ENCODE measurements at regions not wholly inside any gene's neighbourhood (a gene's known extent, or its start where the extent isn't known, plus 50 kb on each side); places are given as distances from the start of the nearest gene placed in this dataset.
"Not testable (repeated sequence)": the region's sequence is repeated elsewhere in the genome, so short reads cannot be mapped to it uniquely, and the experiment has no call there.

- H3K4me3 ChIP-seq (ENCODE audit: low read length in 2 of 2); H3K9me3 Mint-ChIP-seq; H3K36me3 Mint-ChIP-seq; H3K27ac Mint-ChIP-seq; intact Hi-C loops (cut with micrococcal nuclease); H3K27me3 Mint-ChIP-seq; H3K27me3 ChIP-seq (ENCODE audit: insufficient read depth, low read length); H3K36me3 ChIP-seq (ENCODE audit: insufficient read depth, low read length); H3K4me1 ChIP-seq (ENCODE audit: insufficient read depth, low read length); H3K4me1 Mint-ChIP-seq; H3K27ac ChIP-seq (ENCODE audit: low read depth, low read length); H3K9me3 ChIP-seq (ENCODE audit: control insufficient read depth in 1 of 2, low read length in 2 of 2); DNase-seq; H3K4me3 Mint-ChIP-seq; POLR2A ChIA-PET (ENCODE audit: partially characterized antibody): not testable (repeated sequence)
- CTCF ChIA-PET (ENCODE audit: partially characterized antibody), result interaction anchor here (1.1 kb wide), 1 partner anchor 44 kb away, joined by 3 read pairs; no protein-coding TSS in a partner anchor
Measured at GRCh38 chr2:9726016-9726415, 95.2 kb upstream of the YWHAQ start.

- H3K4me1 ChIP-seq (ENCODE audit: insufficient read depth, low read length); H3K4me3 ChIP-seq (ENCODE audit: low read length in 2 of 2); POLR2A ChIA-PET (ENCODE audit: partially characterized antibody); DNase-seq; intact Hi-C loops (cut with micrococcal nuclease); H3K27ac ChIP-seq (ENCODE audit: low read depth, low read length); H3K9me3 ChIP-seq (ENCODE audit: control insufficient read depth in 1 of 2, low read length in 2 of 2); CTCF ChIA-PET (ENCODE audit: partially characterized antibody); H3K9me3 Mint-ChIP-seq; H3K4me3 Mint-ChIP-seq; H3K36me3 Mint-ChIP-seq; H3K27me3 ChIP-seq (ENCODE audit: insufficient read depth, low read length); H3K27me3 Mint-ChIP-seq; H3K27ac Mint-ChIP-seq; H3K36me3 ChIP-seq (ENCODE audit: insufficient read depth, low read length): not testable (repeated sequence)
- H3K4me1 Mint-ChIP-seq, result peaks cover 13 to 17% (median 14%) of the 10 kb centered on the region in 4 donors
Measured at GRCh38 chr2:9730523-9730922, 99.7 kb upstream of the YWHAQ start.

- H3K4me1 ChIP-seq (ENCODE audit: insufficient read depth, low read length), result peaks cover 29% of the 10 kb centered on the region
- H3K9me3 ChIP-seq (ENCODE audit: control insufficient read depth in 1 of 2, low read length in 2 of 2), result no peaks in the 10 kb centered on the region
- intact Hi-C loops (cut with micrococcal nuclease), result no loop called here
- Mint-ChIP-seq H3K4me1 (peaks cover 28 to 38% (median 33%) of the 10 kb centered on the region in 4 donors), H3K36me3 (no peaks in the 10 kb centered on the region), H3K4me3 (no peak overlapping the region), H3K9me3 (peaks cover 0 to 9% (median 4%) of the 10 kb centered on the region in 8 donors), H3K27me3 (no peaks in the 10 kb centered on the region), H3K27ac (peak overlapping the region in 1 of 7 donors; percentile 29)
- H3K36me3 ChIP-seq (ENCODE audit: insufficient read depth, low read length), result no peaks in the 10 kb centered on the region
- H3K27me3 ChIP-seq (ENCODE audit: insufficient read depth, low read length), result no peaks in the 10 kb centered on the region
- ChIA-PET POLR2A (ENCODE audit: partially characterized antibody) (interaction anchor here (1.6 kb wide), 1 partner anchor 13 kb away, joined by 3 read pairs; no protein-coding TSS in a partner anchor), CTCF (ENCODE audit: partially characterized antibody) (interaction anchor here (1.3 kb wide), 1 partner anchor 29 kb away, joined by 4 read pairs; no protein-coding TSS in a partner anchor)
- no peak overlapping the region for H3K27ac ChIP-seq (ENCODE audit: low read depth, low read length)
- no peak overlapping the region for H3K4me3 ChIP-seq (ENCODE audit: low read length in 2 of 2)
- no peak for DNase-seq
Measured at GRCh38 chr2:9732824-9733223, 102.0 kb upstream of the YWHAQ start.

- ChIA-PET POLR2A (ENCODE audit: partially characterized antibody) (interaction anchor here (1.0 to 2.6 kb wide), 5 partner anchors 9 to 104 kb away, joined by 4 to 27 read pairs (median 10); partner anchors contain the start of gene YWHAQ), CTCF (ENCODE audit: partially characterized antibody) (no interaction called here)
- DNase-seq, result no peak
- no peak overlapping the region for H3K27ac ChIP-seq (ENCODE audit: low read depth, low read length)
- H3K36me3 Mint-ChIP-seq, result no peaks in the 10 kb centered on the region
- peaks cover 44% of the 10 kb centered on the region for H3K4me1 ChIP-seq (ENCODE audit: insufficient read depth, low read length)
- no peaks in the 10 kb centered on the region for H3K36me3 ChIP-seq (ENCODE audit: insufficient read depth, low read length)
- no peaks in the 10 kb centered on the region for H3K27me3 Mint-ChIP-seq
- peaks cover 32 to 49% (median 42%) of the 10 kb centered on the region in 4 donors for H3K4me1 Mint-ChIP-seq
- peaks cover 0 to 9% (median 4%) of the 10 kb centered on the region in 8 donors for H3K9me3 Mint-ChIP-seq
- H3K9me3 ChIP-seq (ENCODE audit: control insufficient read depth in 1 of 2, low read length in 2 of 2), result no peaks in the 10 kb centered on the region
- no peak overlapping the region for H3K4me3 ChIP-seq (ENCODE audit: low read length in 2 of 2)
- peak overlapping the region in 3 of 7 donors; percentile 12 to 35 (median 31) for H3K27ac Mint-ChIP-seq
- intact Hi-C loops (cut with micrococcal nuclease), result loop anchor here (2.0 kb wide), 1 partner anchor 104 kb away; the partner anchor contains the start of gene YWHAQ
- H3K27me3 ChIP-seq (ENCODE audit: insufficient read depth, low read length), result no peaks in the 10 kb centered on the region
- peak overlapping the region in 2 of 8 donors; percentile 41 to 68 for H3K4me3 Mint-ChIP-seq
Measured at GRCh38 chr2:9734308-9734707, 103.5 kb upstream of the YWHAQ start.

GRCh38 chr2:9735335-9735734 lies 104.5 kb upstream of the YWHAQ start:
- Histone ChIP-seq H3K4me3 (ENCODE audit: low read length in 2 of 2) (no peak overlapping the region), H3K4me1 (ENCODE audit: insufficient read depth, low read length) (peaks cover 49% of the 10 kb centered on the region), H3K36me3 (ENCODE audit: insufficient read depth, low read length) (no peaks in the 10 kb centered on the region), H3K27me3 (ENCODE audit: insufficient read depth, low read length) (no peaks in the 10 kb centered on the region), H3K27ac (ENCODE audit: low read depth, low read length) (no peak overlapping the region), H3K9me3 (ENCODE audit: control insufficient read depth in 1 of 2, low read length in 2 of 2) (no peaks in the 10 kb centered on the region)
- H3K9me3 Mint-ChIP-seq, result peaks cover 0 to 9% (median 4%) of the 10 kb centered on the region in 8 donors
- intact Hi-C loops (cut with micrococcal nuclease), result loop anchor here (2.0 to 5.0 kb wide), 3 partner anchors 33 to 105 kb away; partner anchors contain the start of gene YWHAQ
- H3K27ac Mint-ChIP-seq, result peak overlapping the region; percentile 42 to 90 (median 79)
- ChIA-PET POLR2A (ENCODE audit: partially characterized antibody) (interaction anchor here (0.7 to 4.3 kb wide), 17 partner anchors 10 to 180 kb away, joined by 3 to 43 read pairs (median 4); partner anchors contain the start of genes ADAM17, TAF1B and YWHAQ), CTCF (ENCODE audit: partially characterized antibody) (interaction anchor here (1.0 to 3.1 kb wide), 8 partner anchors 8 to 180 kb away, joined by 4 to 12 read pairs (median 6); partner anchors contain the start of gene ADAM17)
- DNase-seq, result peak in 1 of 5 donors; percentile 49
- no peaks in the 10 kb centered on the region for H3K27me3 Mint-ChIP-seq
- H3K36me3 Mint-ChIP-seq, result no peaks in the 10 kb centered on the region
- peak overlapping the region in 7 of 8 donors; percentile 2 to 83 (median 52) for H3K4me3 Mint-ChIP-seq
- peaks cover 32 to 54% (median 44%) of the 10 kb centered on the region in 4 donors for H3K4me1 Mint-ChIP-seq

GRCh38 chr2:9736021-9736420 lies 105.2 kb upstream of the YWHAQ start:
- intact Hi-C loops (cut with micrococcal nuclease), result loop anchor here (1.0 to 5.0 kb wide), 3 partner anchors 16 to 46 kb away; no protein-coding TSS in a partner anchor
- Mint-ChIP-seq H3K4me3 (peak overlapping the region in 7 of 8 donors; percentile 63 to 83 (median 74)), H3K27me3 (no peaks in the 10 kb centered on the region), H3K9me3 (peaks cover 0 to 9% (median 4%) of the 10 kb centered on the region in 8 donors), H3K27ac (peak overlapping the region in 6 of 7 donors; percentile 69 to 90 (median 86)), H3K36me3 (no peaks in the 10 kb centered on the region), H3K4me1 (peaks cover 32 to 61% (median 48%) of the 10 kb centered on the region in 4 donors)
- peak; percentile 39 to 50 (median 45) for DNase-seq
- CTCF ChIA-PET (ENCODE audit: partially characterized antibody), result interaction anchor here (0.6 to 3.1 kb wide), 14 partner anchors 9 to 187 kb away, joined by 3 to 12 read pairs (median 4); no protein-coding TSS in a partner anchor
- Histone ChIP-seq H3K27ac (ENCODE audit: low read depth, low read length) (peak overlapping the region; percentile 27), H3K9me3 (ENCODE audit: control insufficient read depth in 1 of 2, low read length in 2 of 2) (no peaks in the 10 kb centered on the region), H3K27me3 (ENCODE audit: insufficient read depth, low read length) (no peaks in the 10 kb centered on the region), H3K4me1 (ENCODE audit: insufficient read depth, low read length) (peaks cover 49% of the 10 kb centered on the region), H3K4me3 (ENCODE audit: low read length in 2 of 2) (peak overlapping the region in 1 of 2 donors; percentile 10), H3K36me3 (ENCODE audit: insufficient read depth, low read length) (no peaks in the 10 kb centered on the region)
- POLR2A ChIA-PET (ENCODE audit: partially characterized antibody), result interaction anchor here (0.9 to 4.3 kb wide), 18 partner anchors 9 to 181 kb away, joined by 3 to 43 read pairs (median 4); partner anchors contain the start of genes ADAM17, TAF1B and YWHAQ
